ENCODE measurements at regions not wholly inside any gene's neighbourhood (a gene's known extent, or its start where the extent isn't known, plus 50 kb on each side); places are given as distances from the start of the nearest gene placed in this dataset.

GRCh38 chr5:109931049-109931780, 241.5 kb downstream of the MAN2A1 start:
- no peak for TF ChIP-seq CTCF (IDR thresholded peaks at IDR 0.05)
- no peak for TF ChIP-seq POLR2A (IDR thresholded peaks at IDR 0.05)
